ENCODE measurements at regions not wholly inside any gene's neighbourhood (a gene's known extent, or its start where the extent isn't known, plus 50 kb on each side); places are given as distances from the start of the nearest gene placed in this dataset.

DNA sequence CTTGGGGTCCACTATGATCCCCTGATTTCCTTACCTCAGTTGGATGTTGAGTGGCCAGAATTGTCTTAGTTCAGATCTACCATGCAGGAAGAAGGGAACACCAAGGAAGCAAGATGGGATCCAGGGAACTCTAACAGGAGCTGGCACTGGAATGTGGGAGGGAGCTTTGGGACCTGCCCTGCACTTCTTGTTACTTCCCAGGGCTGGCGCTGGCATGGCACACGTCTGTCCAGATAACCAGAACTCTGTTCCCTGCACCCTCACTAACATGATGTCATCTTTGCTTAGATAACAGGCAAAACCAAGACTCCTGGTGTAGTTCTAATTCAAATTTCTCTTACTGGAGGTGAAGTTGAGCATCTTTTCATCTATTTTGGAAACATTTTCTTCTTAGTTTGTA is 550.0 kb downstream of the MN1 start:
- TF ChIP-seq GATA2 (IDR thresholded peaks at IDR 0.05; ENCODE audit: low read depth, low read length) (no peak), GATA3 (IDR thresholded peaks at IDR 0.05; ENCODE audit: low read depth, low read length) (no peak)
